Esophagus muscularis mucosa (tissue), 4 donors: ENCODE measurements at regions not wholly inside any gene's neighbourhood (a gene's known extent, or its start where the extent isn't known, plus 50 kb on each side); places are given as distances from the start of the nearest gene placed in this dataset.

Experiments
- EP300 ChIP-seq: sonication (generic); formaldehyde crosslinking; IDR thresholded peaks from one replicate; pipeline ENCODE4 v1.6.1; 2017; ENCODE audit warnings: antibody characterized with exemption
- POLR2A ChIP-seq: fragments of 450-650 bp; IDR thresholded peaks from one replicate; pipeline ENCODE4 v1.6.1; 2017; ENCODE audit warnings: antibody characterized with exemption, moderate library complexity, mild to moderate bottlenecking, low read depth
- POLR2AphosphoS5 ChIP-seq, 2 donors: sonication (generic); formaldehyde crosslinking; IDR thresholded peaks; one replicate each; pipeline ENCODE4 v1.6.1; 2017; ENCODE audit warnings: antibody characterized with exemption in 2 of 2
- TF ChIP-seq, protein P1 (sequence below), 3 experiments: fragments of 200-600 bp in 2 of 3; fragments of 450-650 bp in 1 of 3; sonication (generic) in 2 of 3; IDR thresholded peaks; one replicate each; pipeline ENCODE4 v1.5.1; 2017 to 2019; ENCODE audit warnings: antibody characterized with exemption in 3 of 3, mild to moderate bottlenecking in 2 of 3, moderate library complexity in 1 of 3

DNA sequence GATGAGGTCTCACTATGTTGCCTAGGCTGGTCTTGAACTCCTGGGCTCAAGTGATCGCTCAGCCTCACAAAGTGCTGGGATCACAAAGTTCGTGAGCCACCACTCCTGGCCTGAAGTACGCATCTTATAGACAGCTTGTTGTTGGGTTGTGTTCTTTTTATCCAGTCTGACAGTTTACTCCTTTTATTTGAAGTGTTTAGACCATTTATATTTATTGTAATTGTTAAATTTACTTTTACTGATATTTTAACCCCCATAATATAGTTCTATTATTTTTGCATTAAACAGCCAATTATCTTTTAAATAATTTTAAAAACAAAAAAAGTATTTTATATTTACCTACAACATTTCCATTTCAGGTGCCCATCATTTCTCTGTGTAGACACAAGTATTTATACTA, 303.0 kb upstream of the HDAC4 start:
- TF ChIP-seq, protein P1, sequence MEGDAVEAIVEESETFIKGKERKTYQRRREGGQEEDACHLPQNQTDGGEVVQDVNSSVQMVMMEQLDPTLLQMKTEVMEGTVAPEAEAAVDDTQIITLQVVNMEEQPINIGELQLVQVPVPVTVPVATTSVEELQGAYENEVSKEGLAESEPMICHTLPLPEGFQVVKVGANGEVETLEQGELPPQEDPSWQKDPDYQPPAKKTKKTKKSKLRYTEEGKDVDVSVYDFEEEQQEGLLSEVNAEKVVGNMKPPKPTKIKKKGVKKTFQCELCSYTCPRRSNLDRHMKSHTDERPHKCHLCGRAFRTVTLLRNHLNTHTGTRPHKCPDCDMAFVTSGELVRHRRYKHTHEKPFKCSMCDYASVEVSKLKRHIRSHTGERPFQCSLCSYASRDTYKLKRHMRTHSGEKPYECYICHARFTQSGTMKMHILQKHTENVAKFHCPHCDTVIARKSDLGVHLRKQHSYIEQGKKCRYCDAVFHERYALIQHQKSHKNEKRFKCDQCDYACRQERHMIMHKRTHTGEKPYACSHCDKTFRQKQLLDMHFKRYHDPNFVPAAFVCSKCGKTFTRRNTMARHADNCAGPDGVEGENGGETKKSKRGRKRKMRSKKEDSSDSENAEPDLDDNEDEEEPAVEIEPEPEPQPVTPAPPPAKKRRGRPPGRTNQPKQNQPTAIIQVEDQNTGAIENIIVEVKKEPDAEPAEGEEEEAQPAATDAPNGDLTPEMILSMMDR (IDR thresholded peaks at IDR 0.05), result no peak
- no peak for TF ChIP-seq POLR2A
- TF ChIP-seq POLR2AphosphoS5 (IDR thresholded peaks at IDR 0.05), result no peak
- TF ChIP-seq EP300, result no peak
